Endodermal cell (in vitro differentiated cells): ENCODE measurements at regions not wholly inside any gene's neighbourhood (a gene's known extent, or its start where the extent isn't known, plus 50 kb on each side); places are given as distances from the start of the nearest gene placed in this dataset.
"Not testable (repeated sequence)": the region's sequence is repeated elsewhere in the genome, so short reads cannot be mapped to it uniquely, and the experiment has no call there.

Experiments used
- DNase-seq: peaks from one replicate; pipeline ENCODE4 v3.0.0-alpha.2; 2017
- H3K27ac ChIP-seq: 2 replicates; pipeline ENCODE4 v1.5.1; 2013; ENCODE audit warnings: mild to moderate bottlenecking, low read depth, low read length, moderate library complexity
- H3K27me3 ChIP-seq: 2 replicates; pipeline ENCODE4 v1.6.1; 2013; ENCODE audit warnings: mild to moderate bottlenecking, low read length, moderate library complexity; ENCODE audit not compliant: insufficient read depth, control insufficient read depth, poor library complexity, severe bottlenecking
- H3K36me3 ChIP-seq: 2 replicates; pipeline ENCODE4 v1.7.0; 2013; ENCODE audit warnings: mild to moderate bottlenecking, low read length, moderate library complexity; ENCODE audit not compliant: control insufficient read depth, insufficient read depth
- H3K4me1 ChIP-seq: one replicate; pipeline ENCODE4 v1.7.0; 2013; ENCODE audit warnings: low read length; ENCODE audit not compliant: control insufficient read depth, insufficient read depth
- H3K4me3 ChIP-seq: 2 replicates; pipeline ENCODE4 v1.5.1; 2013; ENCODE audit warnings: mild to moderate bottlenecking, low read length, moderate library complexity
- H3K9ac ChIP-seq: 2 replicates; pipeline ENCODE4 v1.6.1; 2013; ENCODE audit warnings: mild to moderate bottlenecking, low read length, moderate library complexity; ENCODE audit not compliant: poor library complexity, severe bottlenecking; ENCODE audit errors: extremely low read depth
- H3K9me3 ChIP-seq: 2 replicates; pipeline ENCODE4 v1.6.1; 2013; ENCODE audit warnings: mild to moderate bottlenecking, low read length, moderate library complexity; ENCODE audit not compliant: control insufficient read depth
- H3K27ac Mint-ChIP-seq: 2 replicates; pipeline ENCODE4 v1.8.0; 2020; ENCODE audit warnings: mixed read lengths
- H3K27me3 Mint-ChIP-seq: 2 replicates; pipeline ENCODE4 v1.8.0; 2021; ENCODE audit warnings: mild to moderate bottlenecking, mixed read lengths; ENCODE audit not compliant: insufficient read depth
- H3K36me3 Mint-ChIP-seq: 2 replicates; pipeline ENCODE4 v1.8.0; 2020; ENCODE audit warnings: low read depth, mixed read lengths
- H3K4me1 Mint-ChIP-seq: 2 replicates; pipeline ENCODE4 v1.8.0; 2020; ENCODE audit warnings: mixed read lengths
- H3K4me3 Mint-ChIP-seq: 2 replicates; pipeline ENCODE4 v1.8.0; 2020; ENCODE audit warnings: mild to moderate bottlenecking, moderate library complexity, mixed read lengths
- H3K9me3 Mint-ChIP-seq: 2 replicates; pipeline ENCODE4 v1.8.0; 2020; ENCODE audit warnings: mild to moderate bottlenecking, mixed read lengths
- CTCF ChIP-seq: fragments of 200-600 bp; sonication (generic); conservative IDR thresholded peaks from 2 replicates; pipeline ENCODE4 v1.5.0; 2021; ENCODE audit warnings: antibody characterized with exemption, mild to moderate bottlenecking
- WGBS, 2 experiments: methylation state at CpG; one replicate each; pipeline versions ENCODE4 v1.1.5 to v1.1.7; 2013; ENCODE audit warnings: missing lambda C conversion rate in 2 of 2, mixed read lengths in 1 of 2; ENCODE audit not compliant: insufficient coverage in 1 of 2, insufficient read length in 1 of 2; 5-methylcytosine and 5-hydroxymethylcytosine counted together

- H3K4me3 ChIP-seq, result peak overlapping the region; percentile 68
Measured at GRCh38 chr7:13017881-13018280, 330.4 kb downstream of the ARL4A start.

GRCh38 chr7:13021566-13022300 is 334.3 kb downstream of the ARL4A start:
- Histone ChIP-seq H3K9ac (no peak overlapping the region), H3K36me3 (no peaks in the 10 kb centered on the region), H3K9me3 (no peaks in the 10 kb centered on the region), H3K27ac (peak overlapping the region; percentile 65), H3K27me3 (no peaks in the 10 kb centered on the region), H3K4me3 (peak overlapping the region; percentile 5), H3K4me1 (peaks cover 30% of the 10 kb centered on the region)
- Mint-ChIP-seq H3K36me3 (peaks cover 4% of the 10 kb centered on the region), H3K9me3 (peaks cover 6% of the 10 kb centered on the region), H3K27ac (peak overlapping the region; percentile 21), H3K27me3 (no peaks in the 10 kb centered on the region), H3K4me1 (peaks cover 49% of the 10 kb centered on the region), H3K4me3 (no peak overlapping the region)
- TF ChIP-seq CTCF, result no peak
- 81 to 97% methylated on average over 3 to 6 of the region's 6 CpGs for WGBS, 2 experiments
- DNase-seq, result no peak

More at GRCh38 chr7:13017881-13018280, 330.4 kb downstream of the ARL4A start:
- Histone ChIP-seq H3K27me3 (no peaks in the 10 kb centered on the region), H3K9me3 (no peaks in the 10 kb centered on the region), H3K4me1 (peaks cover 37% of the 10 kb centered on the region), H3K9ac (peak overlapping the region; percentile 74), H3K36me3 (no peaks in the 10 kb centered on the region), H3K27ac (peak overlapping the region; percentile 98)
- TF ChIP-seq CTCF, result no peak
- Mint-ChIP-seq H3K36me3 (no peaks in the 10 kb centered on the region), H3K27me3 (no peaks in the 10 kb centered on the region), H3K4me3 (peak overlapping the region; percentile 21), H3K27ac (peak overlapping the region; percentile 93), H3K9me3 (no peaks in the 10 kb centered on the region), H3K4me1 (peaks cover 46% of the 10 kb centered on the region)
- no peak for DNase-seq

GRCh38 chr7:13024121-13024674 is 336.8 kb downstream of the ARL4A start:
- peaks cover 6% of the 10 kb centered on the region for H3K36me3 Mint-ChIP-seq
- H3K27ac Mint-ChIP-seq, result peak overlapping the region; percentile 69
- Histone ChIP-seq H3K9me3 (no peaks in the 10 kb centered on the region), H3K27ac (no peak overlapping the region), H3K27me3 (no peaks in the 10 kb centered on the region), H3K4me1 (peaks cover 22% of the 10 kb centered on the region), H3K4me3 (peak overlapping the region; percentile 6), H3K36me3 (no peaks in the 10 kb centered on the region), H3K9ac (no peak overlapping the region)
- DNase-seq, result no peak
- H3K9me3 Mint-ChIP-seq, result peaks cover 7% of the 10 kb centered on the region
- peaks cover 29% of the 10 kb centered on the region for H3K4me1 Mint-ChIP-seq
- WGBS, 2 experiments, result 92% methylated on average over 1 of the region's 1 CpG; no CpG with 5 or more reads in 1 of the 2 experiments
- no peak overlapping the region for H3K4me3 Mint-ChIP-seq
- no peak for TF ChIP-seq CTCF
- H3K27me3 Mint-ChIP-seq, result no peaks in the 10 kb centered on the region

- H3K9me3 Mint-ChIP-seq, H3K27ac ChIP-seq, DNase-seq, H3K4me3 Mint-ChIP-seq, H3K36me3 Mint-ChIP-seq, H3K27me3 ChIP-seq, H3K9ac ChIP-seq, H3K27me3 Mint-ChIP-seq, H3K27ac Mint-ChIP-seq, H3K4me3 ChIP-seq, H3K9me3 ChIP-seq, H3K36me3 ChIP-seq: not testable (repeated sequence)
- H3K4me1 Mint-ChIP-seq, result peaks cover 27% of the 10 kb centered on the region
- WGBS, 2 experiments, result 57% methylated on average over 1 of the region's 3 CpGs; no CpG with 5 or more reads in 1 of the 2 experiments
- H3K4me1 ChIP-seq, result peaks cover 19% of the 10 kb centered on the region
Measured at GRCh38 chr7:13025043-13025442, 337.6 kb downstream of the ARL4A start.
